ENCODE measurements at regions not wholly inside any gene's neighbourhood (a gene's known extent, or its start where the extent isn't known, plus 50 kb on each side); places are given as distances from the start of the nearest gene placed in this dataset.

DNA sequence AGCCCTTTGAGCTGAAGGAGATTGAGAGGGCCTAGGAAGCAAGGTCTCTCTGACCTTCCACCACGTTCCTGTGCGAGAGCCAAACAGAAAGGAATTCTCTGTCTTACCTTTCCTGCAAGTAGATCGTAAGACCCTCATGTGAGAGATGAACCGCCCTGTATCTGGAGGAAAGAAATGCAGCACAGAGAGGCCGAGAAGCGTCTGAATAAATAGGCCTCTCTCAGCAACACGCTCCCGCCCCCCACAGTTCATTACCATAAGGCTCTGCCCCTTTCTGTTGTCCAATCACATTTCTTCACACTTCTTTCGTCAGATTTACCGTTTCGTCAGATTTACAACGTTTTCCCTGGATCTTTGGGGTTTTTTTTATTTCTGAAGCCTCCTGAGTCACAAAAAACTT lies 90.3 kb downstream of the BLID start:
- Mint-ChIP-seq H3K4me3 (no peak overlapping the region), H3K36me3 (no peaks in the 10 kb centered on the region), H3K9me3 (peaks cover 13% of the 10 kb centered on the region), H3K27me3 (ENCODE audit: low read depth) (peaks cover 7% of the 10 kb centered on the region), H3K4me1 (peaks cover 19% of the 10 kb centered on the region), H3K27ac (no peak overlapping the region)
- peak; percentile 16 for DNase-seq (ENCODE audit: low spot score)
- ChIA-PET CTCF (interaction anchor here (0.8 to 1.8 kb wide), 3 partner anchors 75 to 371 kb away, joined by 3 to 4 read pairs (median 3); no protein-coding TSS in a partner anchor), POLR2A (no interaction called here)
- TF ChIP-seq HMGXB4 (CRISPR knock-in tag; IDR thresholded peaks at IDR 0.05), result no peak
- no peak for TF ChIP-seq FOXJ3 (CRISPR knock-in tag; IDR thresholded peaks at IDR 0.05; ENCODE audit: borderline replicate concordance)
- TF ChIP-seq KAT7 (CRISPR knock-in tag; IDR thresholded peaks at IDR 0.05; ENCODE audit: borderline replicate concordance), result no peak
- TF ChIP-seq HMGA2 (CRISPR knock-in tag; IDR thresholded peaks at IDR 0.05), result no peak
- TF ChIP-seq, protein P1, sequence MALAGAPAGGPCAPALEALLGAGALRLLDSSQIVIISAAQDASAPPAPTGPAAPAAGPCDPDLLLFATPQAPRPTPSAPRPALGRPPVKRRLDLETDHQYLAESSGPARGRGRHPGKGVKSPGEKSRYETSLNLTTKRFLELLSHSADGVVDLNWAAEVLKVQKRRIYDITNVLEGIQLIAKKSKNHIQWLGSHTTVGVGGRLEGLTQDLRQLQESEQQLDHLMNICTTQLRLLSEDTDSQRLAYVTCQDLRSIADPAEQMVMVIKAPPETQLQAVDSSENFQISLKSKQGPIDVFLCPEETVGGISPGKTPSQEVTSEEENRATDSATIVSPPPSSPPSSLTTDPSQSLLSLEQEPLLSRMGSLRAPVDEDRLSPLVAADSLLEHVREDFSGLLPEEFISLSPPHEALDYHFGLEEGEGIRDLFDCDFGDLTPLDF (CRISPR knock-in tag; IDR thresholded peaks at IDR 0.05), result no peak
- no peak for TF ChIP-seq FOXK1 (CRISPR knock-in tag; IDR thresholded peaks at IDR 0.05)
- no peak for TF ChIP-seq ZNF121 (CRISPR knock-in tag; IDR thresholded peaks at IDR 0.05)
- TF ChIP-seq, protein P2, sequence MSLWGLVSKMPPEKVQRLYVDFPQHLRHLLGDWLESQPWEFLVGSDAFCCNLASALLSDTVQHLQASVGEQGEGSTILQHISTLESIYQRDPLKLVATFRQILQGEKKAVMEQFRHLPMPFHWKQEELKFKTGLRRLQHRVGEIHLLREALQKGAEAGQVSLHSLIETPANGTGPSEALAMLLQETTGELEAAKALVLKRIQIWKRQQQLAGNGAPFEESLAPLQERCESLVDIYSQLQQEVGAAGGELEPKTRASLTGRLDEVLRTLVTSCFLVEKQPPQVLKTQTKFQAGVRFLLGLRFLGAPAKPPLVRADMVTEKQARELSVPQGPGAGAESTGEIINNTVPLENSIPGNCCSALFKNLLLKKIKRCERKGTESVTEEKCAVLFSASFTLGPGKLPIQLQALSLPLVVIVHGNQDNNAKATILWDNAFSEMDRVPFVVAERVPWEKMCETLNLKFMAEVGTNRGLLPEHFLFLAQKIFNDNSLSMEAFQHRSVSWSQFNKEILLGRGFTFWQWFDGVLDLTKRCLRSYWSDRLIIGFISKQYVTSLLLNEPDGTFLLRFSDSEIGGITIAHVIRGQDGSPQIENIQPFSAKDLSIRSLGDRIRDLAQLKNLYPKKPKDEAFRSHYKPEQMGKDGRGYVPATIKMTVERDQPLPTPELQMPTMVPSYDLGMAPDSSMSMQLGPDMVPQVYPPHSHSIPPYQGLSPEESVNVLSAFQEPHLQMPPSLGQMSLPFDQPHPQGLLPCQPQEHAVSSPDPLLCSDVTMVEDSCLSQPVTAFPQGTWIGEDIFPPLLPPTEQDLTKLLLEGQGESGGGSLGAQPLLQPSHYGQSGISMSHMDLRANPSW (CRISPR knock-in tag; conservative IDR thresholded peaks at IDR 0.05; ENCODE audit: low read depth), result no peak
- no peak for TF ChIP-seq SMAD4 (CRISPR knock-in tag; IDR thresholded peaks at IDR 0.05)
- TF ChIP-seq ZNF532 (CRISPR knock-in tag; IDR thresholded peaks at IDR 0.05; ENCODE audit: borderline replicate concordance), result no peak
- no peak for TF ChIP-seq ETV6 (CRISPR knock-in tag; IDR thresholded peaks at IDR 0.05)
- TF ChIP-seq ESRRA (CRISPR knock-in tag; IDR thresholded peaks at IDR 0.05; ENCODE audit: borderline replicate concordance), result no peak
- TF ChIP-seq, protein P3, sequence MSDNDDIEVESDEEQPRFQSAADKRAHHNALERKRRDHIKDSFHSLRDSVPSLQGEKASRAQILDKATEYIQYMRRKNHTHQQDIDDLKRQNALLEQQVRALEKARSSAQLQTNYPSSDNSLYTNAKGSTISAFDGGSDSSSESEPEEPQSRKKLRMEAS (CRISPR knock-in tag; IDR thresholded peaks at IDR 0.05), result no peak
- TF ChIP-seq IRF1 (CRISPR knock-in tag; IDR thresholded peaks at IDR 0.05), result no peak
- ATAC-seq, result peak; percentile 65

GRCh38 chr11:122024278-122024677 lies 91.7 kb downstream of the BLID start:
- H3K27ac Mint-ChIP-seq, result no peak overlapping the region
- no peak for DNase-seq (ENCODE audit: low spot score)
- peaks cover 3% of the 10 kb centered on the region for H3K27me3 Mint-ChIP-seq (ENCODE audit: low read depth)
- ChIA-PET POLR2A (no interaction called here), CTCF (interaction anchor here (0.7 to 1.8 kb wide), 3 partner anchors 17 to 370 kb away, joined by 3 to 4 read pairs (median 3); no protein-coding TSS in a partner anchor)
- no peak overlapping the region for H3K4me3 Mint-ChIP-seq
- H3K9me3 Mint-ChIP-seq, result peaks cover 5% of the 10 kb centered on the region
- no peaks in the 10 kb centered on the region for H3K36me3 Mint-ChIP-seq
- ATAC-seq, result no peak
- peaks cover 19% of the 10 kb centered on the region for H3K4me1 Mint-ChIP-seq
- TF ChIP-seq ARID4B (CRISPR knock-in tag; IDR thresholded peaks at IDR 0.05; ENCODE audit: borderline replicate concordance) (no peak), SP1 (CRISPR knock-in tag; conservative IDR thresholded peaks at IDR 0.05) (no peak), TEAD1 (CRISPR knock-in tag; IDR thresholded peaks at IDR 0.05) (no peak), KAT7 (CRISPR knock-in tag; IDR thresholded peaks at IDR 0.05; ENCODE audit: borderline replicate concordance) (no peak), ZNF263 (CRISPR knock-in tag; IDR thresholded peaks at IDR 0.05; ENCODE audit: low read depth) (no peak), ZNF138 (CRISPR knock-in tag; conservative IDR thresholded peaks at IDR 0.05) (no peak), NFYB (CRISPR knock-in tag; conservative IDR thresholded peaks at IDR 0.05; ENCODE audit: low read depth) (no peak), ETV6 (CRISPR knock-in tag; IDR thresholded peaks at IDR 0.05) (no peak)
